ENCODE measurements at regions not wholly inside any gene's neighbourhood (a gene's known extent, or its start where the extent isn't known, plus 50 kb on each side); places are given as distances from the start of the nearest gene placed in this dataset.
"Not testable (repeated sequence)": the region's sequence is repeated elsewhere in the genome, so short reads cannot be mapped to it uniquely, and the experiment has no call there.

- no peak for DNase-seq
These were observed 885.3 kb downstream of the XPNPEP1 start for GRCh38 chr10:109037978-109038377.

GRCh38 chr10:109030581-109031210 lies 892.6 kb downstream of the XPNPEP1 start:
- DNase-seq = no peak

- DNase-seq = no peak
These were observed 893.4 kb downstream of the XPNPEP1 start for GRCh38 chr10:109029870-109030269.

GRCh38 chr10:109027534-109028185 lies 895.7 kb downstream of the XPNPEP1 start:
- no peak for DNase-seq

- no peak for DNase-seq
These were observed 898.1 kb downstream of the XPNPEP1 start for GRCh38 chr10:109025172-109025571.

GRCh38 chr10:109022417-109023049 lies 900.8 kb downstream of the XPNPEP1 start:
- no peak for DNase-seq

GRCh38 chr10:109019001-109019424 lies 904.3 kb downstream of the XPNPEP1 start:
- DNase-seq = no peak

- no peak for DNase-seq
These were observed 915.8 kb downstream of the XPNPEP1 start for GRCh38 chr10:109007514-109007913.

- no peak for DNase-seq
These were observed 932.9 kb downstream of the XPNPEP1 start for GRCh38 chr10:108990441-108990840.

- no peak for DNase-seq
These were observed 933.3 kb downstream of the XPNPEP1 start for GRCh38 chr10:108989976-108990375.

GRCh38 chr10:108982159-108982558 lies 941.2 kb downstream of the XPNPEP1 start:
- no peak for DNase-seq

- DNase-seq = no peak
These were observed 942.4 kb downstream of the XPNPEP1 start for GRCh38 chr10:108980869-108981268.

GRCh38 chr10:108975459-108976058 lies 947.8 kb downstream of the XPNPEP1 start:
- no peak for DNase-seq

- no peak for DNase-seq
These were observed 953.3 kb downstream of the XPNPEP1 start for GRCh38 chr10:108970016-108970415.

- DNase-seq = no peak
These were observed 956.9 kb downstream of the XPNPEP1 start for GRCh38 chr10:108966411-108966810.

GRCh38 chr10:108966005-108966404 lies 957.3 kb downstream of the XPNPEP1 start:
- no peak for DNase-seq

GRCh38 chr10:108962172-108962571 lies 961.1 kb downstream of the XPNPEP1 start:
- no peak for DNase-seq

GRCh38 chr10:108957681-108958080 lies 965.6 kb downstream of the XPNPEP1 start:
- DNase-seq = no peak

- DNase-seq = no peak
These were observed 967.2 kb downstream of the XPNPEP1 start for GRCh38 chr10:108956149-108956548.

GRCh38 chr10:108920029-108920428 lies 1003.3 kb downstream of the XPNPEP1 start:
- not testable (repeated sequence) for DNase-seq

- DNase-seq = no peak
These were observed 1010.0 kb downstream of the XPNPEP1 start for GRCh38 chr10:108913300-108913699.

- DNase-seq = no peak
These were observed 1011.3 kb downstream of the XPNPEP1 start for GRCh38 chr10:108911814-108912541.

- no peak for DNase-seq
These were observed 1015.2 kb downstream of the XPNPEP1 start for GRCh38 chr10:108908096-108908495.
